H1 (cell line): ENCODE measurements at regions not wholly inside any gene's neighbourhood (a gene's known extent, or its start where the extent isn't known, plus 50 kb on each side); places are given as distances from the start of the nearest gene placed in this dataset.

Experiments used
- CTCF ChIA-PET: fragments of 300-600 bp; sonication (Branson Sonifier 250); formaldehyde crosslinking; loops from one replicate; lab custom pipeline; 2021; ENCODE audit not compliant: partially characterized antibody; lab: Charles Lee
- POLR2A ChIA-PET: fragments of 300-600 bp; sonication (Branson Sonifier 250); formaldehyde crosslinking; loops from one replicate; lab custom pipeline; 2021; ENCODE audit warnings: inconsistent platforms; ENCODE audit not compliant: partially characterized antibody; lab: Charles Lee
- DNase-seq, 2 experiments: peaks; one replicate each; pipeline versions ENCODE4 v3.0.0 to v3.0.0-alpha.2; 2010 to 2022; ENCODE audit warnings: low spot score in 2 of 2, low read depth in 1 of 2, mixed read lengths in 1 of 2
- FAIRE-seq: peaks from 2 replicates; lab custom pipeline; 2011; peaks lifted over from hg19 to GRCh38; lab: Jason Lieb, UNC
- H2AFZ ChIP-seq: 2 replicates; pipeline ENCODE4 v1.8.1; 2012; ENCODE audit warnings: low read length, inconsistent platforms
- H2AK5ac ChIP-seq: 2 replicates; pipeline ENCODE4 v1.6.1; 2013; ENCODE audit warnings: low read depth, low read length
- H2BK120ac ChIP-seq: replicated peaks from 2 replicates; pipeline ENCODE3; 2013; ENCODE audit warnings: low read depth, low read length, inconsistent platforms
- H2BK12ac ChIP-seq: 2 replicates; pipeline ENCODE4 v1.6.1; 2013; ENCODE audit warnings: low read depth, low read length
- H2BK15ac ChIP-seq: 2 replicates; pipeline ENCODE4 v1.6.1; 2013; ENCODE audit warnings: low read length
- H2BK20ac ChIP-seq: 2 replicates; pipeline ENCODE4 v1.6.1; 2013; ENCODE audit warnings: low read length
- H2BK5ac ChIP-seq: 2 replicates; pipeline ENCODE4 v1.6.1; 2013; ENCODE audit warnings: low read depth, low read length
- H3K14ac ChIP-seq: 2 replicates; pipeline ENCODE4 v1.6.1; 2013; ENCODE audit warnings: inconsistent platforms; ENCODE audit not compliant: insufficient read length
- H3K18ac ChIP-seq: 2 replicates; pipeline ENCODE4 v1.6.1; 2013; ENCODE audit warnings: low read length; ENCODE audit errors: extremely low read depth
- H3K23ac ChIP-seq: 2 replicates; pipeline ENCODE4 v1.6.1; 2013; ENCODE audit warnings: inconsistent platforms; ENCODE audit not compliant: insufficient read length
- H3K23me2 ChIP-seq: 2 replicates; pipeline ENCODE4 v1.6.1; 2013; ENCODE audit warnings: low read depth, low read length
- H3K27ac ChIP-seq: 2 replicates; pipeline ENCODE4 v1.6.1; 2011; ENCODE audit warnings: low read depth, low read length, inconsistent platforms
- H3K27me3 ChIP-seq, 4 experiments: replicated peaks in 1 of 4; 1 replicate in 1 of 4; 2 replicates in 3 of 4; pipeline versions ENCODE4 v1.6.1 to v1.8.1; 2011 to 2013; ENCODE audit warnings: low read length in 3 of 4, mild to moderate bottlenecking in 3 of 4, inconsistent platforms in 2 of 4, mixed read lengths in 2 of 4, moderate library complexity in 1 of 4; ENCODE audit not compliant: control insufficient read depth in 3 of 4, insufficient read depth in 3 of 4; ENCODE audit errors: extremely low read depth in 1 of 4
- H3K36me3 ChIP-seq, 4 experiments: 2 replicates each; pipeline versions ENCODE4 v1.6.1 to v1.8.1; 2011 to 2013; ENCODE audit warnings: mild to moderate bottlenecking in 4 of 4, low read length in 3 of 4, moderate library complexity in 2 of 4, control low read depth in 1 of 4, inconsistent platforms in 1 of 4; ENCODE audit not compliant: insufficient read depth in 4 of 4, control insufficient read depth in 2 of 4
- H3K4ac ChIP-seq: replicated peaks from 2 replicates; pipeline ENCODE3; 2013; ENCODE audit warnings: low read length, low read depth, mixed read lengths, inconsistent platforms; ENCODE audit not compliant: insufficient read length
- H3K4me1 ChIP-seq, 4 experiments: replicated peaks in 1 of 4; 1 replicate in 1 of 4; 2 replicates in 3 of 4; pipeline versions ENCODE4 v1.6.1 to v1.8.1; 2011 to 2013; ENCODE audit warnings: low read length in 3 of 4, inconsistent platforms in 2 of 4, mixed read lengths in 1 of 4; ENCODE audit not compliant: insufficient read depth in 4 of 4, control insufficient read depth in 3 of 4
- H3K4me2 ChIP-seq, 2 experiments: 2 replicates each; pipeline versions ENCODE4 v1.6.1 to v1.8.1; 2011 to 2013; ENCODE audit warnings: low read depth in 2 of 2, low read length in 2 of 2, control low read depth in 1 of 2, inconsistent platforms in 1 of 2, mild to moderate bottlenecking in 1 of 2; ENCODE audit not compliant: insufficient read depth in 1 of 2
- H3K4me3 ChIP-seq, 4 experiments: fragments of 200-600, 300-600 bp in 1 of 4; sonication (generic), shearing (Covaris generic), sonication (Bioruptor Twin) in 1 of 4; 2 replicates each; pipeline versions ENCODE4 v1.5.1 to v1.8.1; 2011 to 2016; ENCODE audit warnings: low read length in 4 of 4, low read depth in 3 of 4, control low read depth in 2 of 4, inconsistent platforms in 2 of 4, mild to moderate bottlenecking in 2 of 4, mixed read lengths in 1 of 4, moderate library complexity in 1 of 4; ENCODE audit not compliant: insufficient read depth in 2 of 4; ENCODE audit errors: extremely low read depth in 1 of 4
- H3K56ac ChIP-seq: replicated peaks from 2 replicates; pipeline ENCODE3; 2013; ENCODE audit warnings: low read depth, mild to moderate bottlenecking, mixed read lengths, low read length, inconsistent platforms; ENCODE audit not compliant: insufficient read length
- H3K79me1 ChIP-seq: 2 replicates; pipeline ENCODE4 v1.6.1; 2013; ENCODE audit warnings: low read depth, low read length, control low read depth
- H3K79me2 ChIP-seq, 2 experiments: 2 replicates each; pipeline versions ENCODE4 v1.6.1 to v1.8.1; 2012 to 2013; ENCODE audit warnings: low read length in 2 of 2, mild to moderate bottlenecking in 2 of 2, inconsistent platforms in 1 of 2; ENCODE audit not compliant: insufficient read depth in 2 of 2, control insufficient read depth in 1 of 2
- H3K9ac ChIP-seq, 4 experiments: replicated peaks in 1 of 4; 1 replicate in 1 of 4; 2 replicates in 3 of 4; pipeline versions ENCODE4 v1.6.1 to v1.8.1; 2011 to 2013; ENCODE audit warnings: low read depth in 3 of 4, low read length in 3 of 4, control low read depth in 2 of 4, mild to moderate bottlenecking in 2 of 4, moderate library complexity in 2 of 4, inconsistent platforms in 1 of 4; ENCODE audit errors: extremely low read depth in 1 of 4
- H3K9me3 ChIP-seq, 2 experiments: 2 replicates each; pipeline versions ENCODE4 v1.6.1 to v1.8.1; 2012 to 2013; ENCODE audit warnings: mild to moderate bottlenecking in 2 of 2, moderate library complexity in 2 of 2, control low read depth in 1 of 2, inconsistent platforms in 1 of 2, low read depth in 1 of 2, low read length in 1 of 2, mixed read lengths in 1 of 2; ENCODE audit not compliant: insufficient read depth in 2 of 2
- H4K20me1 ChIP-seq, 2 experiments: replicated peaks in 1 of 2; 2 replicates each; pipeline versions ENCODE3 to v1.8.1; 2011 to 2013; ENCODE audit warnings: inconsistent platforms in 2 of 2, low read length in 2 of 2, mild to moderate bottlenecking in 1 of 2; ENCODE audit not compliant: insufficient read depth in 2 of 2, control insufficient read depth in 1 of 2
- H4K5ac ChIP-seq: 2 replicates; pipeline ENCODE4 v1.6.1; 2013; ENCODE audit warnings: low read length, low read depth, mixed read lengths, inconsistent platforms; ENCODE audit not compliant: insufficient read length
- H4K8ac ChIP-seq: 2 replicates; pipeline ENCODE4 v1.8.0; 2013; ENCODE audit warnings: mild to moderate bottlenecking, moderate library complexity, low read length, inconsistent platforms; ENCODE audit not compliant: insufficient read depth; ENCODE audit errors: extremely low read depth
- H4K91ac ChIP-seq: replicated peaks from 2 replicates; pipeline ENCODE3; 2013; ENCODE audit warnings: low read length, mixed read lengths, inconsistent platforms; ENCODE audit not compliant: insufficient read length
- EP300 ChIP-seq, 2 experiments: IDR thresholded peaks; 1 replicate in 1 of 2; 2 replicates in 1 of 2; pipeline ENCODE4 v1.6.1; 2011 to 2012; ENCODE audit warnings: low read depth in 2 of 2, low read length in 2 of 2, mild to moderate bottlenecking in 2 of 2, borderline replicate concordance in 1 of 2, inconsistent platforms in 1 of 2, moderate library complexity in 1 of 2
- GABPA ChIP-seq: IDR thresholded peaks from 2 replicates; pipeline ENCODE4 v1.6.1; 2011; ENCODE audit warnings: mild to moderate bottlenecking, low read length, moderate library complexity, borderline replicate concordance; ENCODE audit not compliant: insufficient read depth
- JUND ChIP-seq: IDR thresholded peaks from 2 replicates; pipeline ENCODE4 v1.6.1; 2011; ENCODE audit warnings: mild to moderate bottlenecking, improper control_type of control experiment, low read length
- MAFK ChIP-seq: IDR thresholded peaks from 2 replicates; pipeline ENCODE4 v1.6.1; 2012; ENCODE audit warnings: low read depth, mild to moderate bottlenecking, improper control_type of control experiment, low read length
- POLR2AphosphoS5 ChIP-seq: IDR thresholded peaks from 2 replicates; pipeline ENCODE4 v1.6.1; 2011; ENCODE audit warnings: low read depth, low read length
- POU5F1 ChIP-seq: IDR thresholded peaks from 2 replicates; pipeline ENCODE4 v1.6.1; 2011; ENCODE audit warnings: low read depth, mild to moderate bottlenecking, low read length, moderate library complexity
- WGBS, 2 experiments: shearing (Covaris generic) in 1 of 2; methylation state at CpG; one replicate each; pipeline versions ENCODE4 v1.1.6 to v1.1.7; 2013 to 2015; ENCODE audit warnings: low lambda C conversion rate in 2 of 2, mixed read lengths in 2 of 2, inconsistent platforms in 1 of 2, low coverage in 1 of 2, missing lambda C conversion rate in 1 of 2; ENCODE audit not compliant: insufficient replicate concordance in 2 of 2, insufficient coverage in 1 of 2, insufficient read length in 1 of 2; ENCODE audit errors: extremely low coverage in 1 of 2, missing lambda C conversion rate in 1 of 2; 5-methylcytosine and 5-hydroxymethylcytosine counted together
- TF ChIP-seq, protein P1 (sequence below), 3 experiments: IDR thresholded peaks; 1 replicate in 2 of 3; 2 replicates in 1 of 3; pipeline versions ENCODE4 v1.5.1 to v1.6.1; 2011; ENCODE audit warnings: low read length in 3 of 3, mild to moderate bottlenecking in 3 of 3, inconsistent platforms in 2 of 3, low read depth in 1 of 3, moderate library complexity in 1 of 3; ENCODE audit not compliant: insufficient read depth in 1 of 3; ENCODE audit errors: control extremely low read depth in 1 of 3
- TF ChIP-seq, protein P2 (sequence below): IDR thresholded peaks from 2 replicates; pipeline ENCODE4 v1.6.1; 2011; ENCODE audit warnings: low read length, improper control_type of control experiment
- TF ChIP-seq, protein P3 (sequence below): IDR thresholded peaks from 2 replicates; pipeline ENCODE4 v1.6.1; 2012; ENCODE audit warnings: low read length, inconsistent platforms

DNA sequence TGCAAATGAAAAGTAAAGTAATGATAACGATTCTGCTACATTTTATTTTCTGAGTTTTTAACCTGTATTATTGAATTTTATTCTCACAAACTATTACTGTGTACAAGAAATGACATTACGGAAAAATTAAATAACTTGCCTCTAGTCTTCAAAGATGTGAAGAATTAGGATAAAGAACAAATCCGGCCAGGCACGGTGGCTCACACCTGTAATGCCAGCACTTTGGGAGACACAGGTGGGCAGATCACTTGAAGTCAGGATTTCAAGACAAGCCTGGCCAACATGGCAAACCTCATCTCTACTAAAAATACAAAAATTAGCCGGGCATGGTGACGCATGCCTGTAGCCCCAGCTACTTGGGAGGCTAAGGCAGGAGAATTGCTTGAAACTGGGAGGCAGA lies 1584.4 kb upstream of the SEL1L start:
- H3K4me3 ChIP-seq, result no peak overlapping the region
- ChIA-PET CTCF (no interaction called here), POLR2A (no interaction called here)
- FAIRE-seq (no peak), DNase-seq (no peak)
- H3K79me2 ChIP-seq, result no peaks in the 10 kb centered on the region
- H3K9ac ChIP-seq, result no peak overlapping the region
- no peaks in the 10 kb centered on the region for H3K9me3 ChIP-seq
- no peak overlapping the region for H4K91ac ChIP-seq
- no peak overlapping the region for H2AFZ ChIP-seq
- no peak overlapping the region for H3K18ac ChIP-seq
- H3K27ac ChIP-seq, result no peak overlapping the region
- no peaks in the 10 kb centered on the region for H4K20me1 ChIP-seq
- H3K23me2 ChIP-seq, result no peaks in the 10 kb centered on the region; the same call in 1 of the 2 replicates
- no peaks in the 10 kb centered on the region for H3K4me1 ChIP-seq
- H2BK15ac ChIP-seq, result no peak overlapping the region
- H3K27me3 ChIP-seq, result no peaks in the 10 kb centered on the region
- H3K23ac ChIP-seq, result no peak overlapping the region
- no peak overlapping the region for H3K4me2 ChIP-seq
- H3K14ac ChIP-seq, result no peak overlapping the region
- H3K56ac ChIP-seq, result no peak overlapping the region
- no peak overlapping the region for H4K8ac ChIP-seq
- no peak overlapping the region for H4K5ac ChIP-seq
- no peaks in the 10 kb centered on the region for H3K36me3 ChIP-seq
- H2BK5ac ChIP-seq, result no peak overlapping the region
- H2AK5ac ChIP-seq, result no peak overlapping the region
- H3K4ac ChIP-seq, result no peak overlapping the region
- 89% methylated on average over 6 of the region's 6 CpGs; no CpG with 5 or more reads in 1 of the 2 experiments for WGBS, 2 experiments
- H2BK120ac ChIP-seq, result no peak overlapping the region
- no peaks in the 10 kb centered on the region for H3K79me1 ChIP-seq
- H2BK12ac ChIP-seq, result no peak overlapping the region
- H2BK20ac ChIP-seq, result no peak overlapping the region
- TF ChIP-seq, protein P1, sequence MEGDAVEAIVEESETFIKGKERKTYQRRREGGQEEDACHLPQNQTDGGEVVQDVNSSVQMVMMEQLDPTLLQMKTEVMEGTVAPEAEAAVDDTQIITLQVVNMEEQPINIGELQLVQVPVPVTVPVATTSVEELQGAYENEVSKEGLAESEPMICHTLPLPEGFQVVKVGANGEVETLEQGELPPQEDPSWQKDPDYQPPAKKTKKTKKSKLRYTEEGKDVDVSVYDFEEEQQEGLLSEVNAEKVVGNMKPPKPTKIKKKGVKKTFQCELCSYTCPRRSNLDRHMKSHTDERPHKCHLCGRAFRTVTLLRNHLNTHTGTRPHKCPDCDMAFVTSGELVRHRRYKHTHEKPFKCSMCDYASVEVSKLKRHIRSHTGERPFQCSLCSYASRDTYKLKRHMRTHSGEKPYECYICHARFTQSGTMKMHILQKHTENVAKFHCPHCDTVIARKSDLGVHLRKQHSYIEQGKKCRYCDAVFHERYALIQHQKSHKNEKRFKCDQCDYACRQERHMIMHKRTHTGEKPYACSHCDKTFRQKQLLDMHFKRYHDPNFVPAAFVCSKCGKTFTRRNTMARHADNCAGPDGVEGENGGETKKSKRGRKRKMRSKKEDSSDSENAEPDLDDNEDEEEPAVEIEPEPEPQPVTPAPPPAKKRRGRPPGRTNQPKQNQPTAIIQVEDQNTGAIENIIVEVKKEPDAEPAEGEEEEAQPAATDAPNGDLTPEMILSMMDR (IDR thresholded peaks at IDR 0.05; ENCODE audit: control extremely low read depth in 1 of 3, insufficient read depth in 1 of 3, low read depth in 1 of 3, low read length in 3 of 3), result no peak
- TF ChIP-seq, protein P2, sequence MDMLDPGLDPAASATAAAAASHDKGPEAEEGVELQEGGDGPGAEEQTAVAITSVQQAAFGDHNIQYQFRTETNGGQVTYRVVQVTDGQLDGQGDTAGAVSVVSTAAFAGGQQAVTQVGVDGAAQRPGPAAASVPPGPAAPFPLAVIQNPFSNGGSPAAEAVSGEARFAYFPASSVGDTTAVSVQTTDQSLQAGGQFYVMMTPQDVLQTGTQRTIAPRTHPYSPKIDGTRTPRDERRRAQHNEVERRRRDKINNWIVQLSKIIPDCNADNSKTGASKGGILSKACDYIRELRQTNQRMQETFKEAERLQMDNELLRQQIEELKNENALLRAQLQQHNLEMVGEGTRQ, result no peak
- TF ChIP-seq POU5F1 (no peak), GABPA (no peak), MAFK (no peak), EP300 (IDR thresholded peaks at IDR 0.05; ENCODE audit: borderline replicate concordance in 1 of 2, low read depth in 2 of 2, low read length in 2 of 2) (no peak), POLR2AphosphoS5 (no peak), JUND (no peak)
- TF ChIP-seq, protein P3, sequence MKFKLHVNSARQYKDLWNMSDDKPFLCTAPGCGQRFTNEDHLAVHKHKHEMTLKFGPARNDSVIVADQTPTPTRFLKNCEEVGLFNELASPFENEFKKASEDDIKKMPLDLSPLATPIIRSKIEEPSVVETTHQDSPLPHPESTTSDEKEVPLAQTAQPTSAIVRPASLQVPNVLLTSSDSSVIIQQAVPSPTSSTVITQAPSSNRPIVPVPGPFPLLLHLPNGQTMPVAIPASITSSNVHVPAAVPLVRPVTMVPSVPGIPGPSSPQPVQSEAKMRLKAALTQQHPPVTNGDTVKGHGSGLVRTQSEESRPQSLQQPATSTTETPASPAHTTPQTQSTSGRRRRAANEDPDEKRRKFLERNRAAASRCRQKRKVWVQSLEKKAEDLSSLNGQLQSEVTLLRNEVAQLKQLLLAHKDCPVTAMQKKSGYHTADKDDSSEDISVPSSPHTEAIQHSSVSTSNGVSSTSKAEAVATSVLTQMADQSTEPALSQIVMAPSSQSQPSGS, result no peak
